NOMO-1 treated with dmso at 0.1 percent for 144 hours (cell line): ENCODE measurements at regions not wholly inside any gene's neighbourhood (a gene's known extent, or its start where the extent isn't known, plus 50 kb on each side); places are given as distances from the start of the nearest gene placed in this dataset.

Experiments
- DNase-seq: peaks from one replicate; lab custom pipeline; 2025; ENCODE audit not compliant: unreplicated experiment; lab: John Stamatoyannopoulos, UW

DNA sequence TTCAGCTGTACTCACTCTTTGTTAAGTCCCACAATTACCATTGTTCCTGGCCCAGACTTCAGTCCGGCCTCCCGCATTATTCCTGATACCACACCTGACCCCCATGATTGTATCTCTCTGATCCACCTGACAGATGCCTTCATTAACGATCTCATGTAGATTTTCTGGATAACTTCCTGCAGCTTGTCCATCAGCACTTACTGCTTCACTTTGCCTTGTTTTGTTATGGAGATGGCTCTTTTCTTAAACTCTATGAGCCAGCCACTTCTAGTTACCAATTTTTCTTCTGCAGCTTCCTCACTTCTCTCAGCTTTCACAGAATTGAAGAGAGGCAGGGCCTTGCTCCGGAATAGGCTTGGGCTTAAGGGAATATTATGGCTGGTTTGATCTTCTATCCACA, 1044.2 kb downstream of the PLOD2 start:
- no peak for DNase-seq

DNA sequence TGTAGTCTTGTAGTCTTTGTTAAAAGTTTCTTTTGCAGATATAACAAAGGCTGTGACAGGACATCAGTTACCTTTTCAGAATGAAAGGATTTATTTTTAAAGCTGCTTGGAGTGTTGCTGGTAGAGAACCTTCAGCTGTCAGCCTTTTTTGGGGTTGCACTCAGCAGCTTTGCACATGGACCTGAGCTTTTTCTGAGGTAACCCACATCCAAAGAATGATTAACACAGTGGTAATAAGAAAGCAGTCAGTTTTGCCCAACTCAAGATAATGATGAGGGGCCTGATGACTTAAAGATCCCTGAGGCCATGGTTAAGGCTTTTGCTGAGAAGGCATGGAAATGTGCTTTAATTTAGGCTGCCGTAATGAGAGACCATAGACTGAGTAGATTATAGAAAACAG, 1042.7 kb downstream of the PLOD2 start:
- no peak for DNase-seq

DNA sequence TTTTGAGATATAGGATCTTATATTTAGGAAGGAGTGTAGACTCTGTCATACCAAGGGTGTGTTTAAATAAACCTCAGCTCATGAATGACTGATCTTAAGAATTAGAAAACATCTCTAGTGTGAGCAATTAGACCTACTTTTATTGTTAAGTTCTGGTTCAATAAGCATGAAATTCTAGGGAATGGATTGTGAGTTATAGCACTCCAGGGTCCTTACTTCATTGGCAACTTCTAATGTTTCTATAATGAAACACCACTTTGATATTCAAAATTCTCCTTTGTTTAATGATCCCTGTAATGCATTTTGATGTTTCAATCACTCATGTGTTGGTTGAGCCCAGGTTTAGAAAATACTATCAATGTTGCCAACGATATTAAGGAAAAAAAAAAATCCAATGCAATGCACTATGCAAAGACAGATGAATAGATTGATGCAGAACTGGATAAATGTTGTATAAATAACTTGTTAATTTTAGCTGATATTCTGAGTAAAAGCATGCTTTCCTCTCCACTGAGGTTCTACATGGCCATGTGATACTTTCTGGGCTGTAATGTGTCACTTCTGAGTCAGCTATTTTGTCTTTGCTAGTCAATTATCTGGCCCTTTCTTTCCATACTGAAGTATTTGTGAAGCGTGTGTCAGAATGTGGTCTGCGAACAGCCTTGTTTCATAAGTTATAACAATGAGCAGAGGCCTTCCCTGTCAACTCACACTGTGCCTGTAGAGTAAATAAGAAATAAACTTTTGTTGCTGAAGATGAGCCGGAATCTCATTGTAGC, 1035.9 kb downstream of the PLOD2 start:
- DNase-seq, result no peak

DNA sequence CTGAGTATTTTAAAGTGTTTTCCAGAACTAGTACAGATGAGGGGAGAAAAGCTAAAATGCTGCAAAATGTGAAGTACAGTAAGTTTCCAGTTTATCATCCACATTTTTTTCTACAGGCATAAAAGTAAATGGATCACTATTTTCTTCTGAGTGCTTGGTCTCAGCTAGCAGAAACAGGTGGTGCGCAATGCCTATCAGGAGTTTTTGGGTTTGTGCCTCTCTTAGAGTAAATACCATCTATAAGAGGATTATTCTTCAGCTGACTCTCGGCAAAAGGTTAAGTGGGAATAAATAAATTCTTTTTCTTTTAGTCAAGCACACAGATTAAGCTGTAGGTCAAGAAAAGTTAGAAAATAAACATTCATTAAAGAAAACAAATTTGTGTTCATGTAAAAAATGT, 1027.7 kb downstream of the PLOD2 start:
- DNase-seq, result no peak

DNA sequence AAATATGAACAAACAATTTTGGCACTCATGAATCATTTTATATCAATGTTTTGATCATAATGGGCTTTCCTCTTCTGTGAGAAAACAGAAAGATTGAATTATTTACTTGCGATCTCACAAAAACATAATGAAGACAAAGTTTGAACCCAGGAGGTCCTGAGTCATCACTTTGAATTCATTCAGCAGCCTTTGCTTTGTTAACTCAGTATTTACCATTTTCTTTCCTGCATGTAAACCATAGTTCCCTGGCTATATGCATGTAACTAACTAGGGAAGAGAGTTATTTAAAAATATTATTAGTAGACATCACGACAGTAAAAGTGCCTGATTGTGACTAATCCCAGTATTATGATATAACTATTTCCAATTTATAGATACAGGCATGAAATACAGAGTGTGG, 1026.2 kb downstream of the PLOD2 start:
- DNase-seq, result no peak

DNA sequence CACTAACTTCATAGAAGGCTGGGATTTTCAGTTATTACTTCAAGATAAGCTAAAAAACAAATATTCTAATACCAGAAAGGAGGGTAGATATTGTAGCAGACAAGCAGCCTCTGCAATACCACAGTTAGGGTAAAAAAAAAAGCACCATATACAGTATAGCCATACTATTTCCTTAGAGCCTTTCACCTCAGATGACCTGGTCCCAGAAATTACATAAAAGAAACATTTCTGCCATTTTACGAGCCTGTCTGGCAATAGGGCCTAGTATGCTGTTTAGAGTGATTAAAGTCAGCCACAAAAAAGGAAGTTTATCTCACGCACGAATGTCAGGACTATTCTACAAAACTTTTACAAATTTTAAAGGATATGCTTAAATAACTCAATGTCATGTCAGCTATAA, 1016.6 kb downstream of the PLOD2 start:
- peak; percentile 76 for DNase-seq

DNA sequence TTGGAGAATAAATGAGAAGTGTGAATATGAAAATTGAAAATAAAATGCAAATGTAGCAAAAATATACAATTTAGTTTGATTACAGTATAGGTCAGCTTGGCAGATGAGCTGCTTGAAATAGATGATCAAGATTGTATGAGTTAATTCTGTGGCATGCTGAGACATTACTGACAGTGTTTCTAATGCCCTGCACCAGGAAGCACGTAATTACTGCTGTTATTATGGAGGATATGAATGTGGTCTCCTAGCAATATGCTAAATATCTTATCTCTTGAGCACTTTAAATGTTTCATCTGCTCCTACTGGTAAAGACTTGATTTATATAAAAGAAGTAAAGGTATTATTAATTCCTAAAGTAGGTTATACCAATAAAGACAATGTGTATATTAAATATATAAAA, 1015.5 kb downstream of the PLOD2 start:
- DNase-seq, result peak; percentile 18

DNA sequence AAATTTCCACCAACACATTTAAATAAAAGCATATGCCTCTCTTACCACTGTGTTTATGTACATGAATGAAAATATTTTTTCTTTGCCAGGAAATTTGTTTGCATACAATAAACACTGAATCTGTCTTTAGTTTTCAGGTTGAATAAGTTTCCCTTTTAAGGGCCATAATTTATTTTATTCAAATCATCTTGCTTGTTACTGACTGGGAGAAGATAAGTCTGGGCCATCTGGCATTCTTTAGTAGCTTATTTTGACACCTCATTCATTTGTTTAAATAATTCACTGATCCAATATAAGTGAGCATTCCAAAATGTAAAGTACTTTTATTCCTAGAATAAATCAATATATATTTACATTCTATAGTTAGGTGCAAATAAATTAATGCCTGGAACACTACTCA, 1001.3 kb downstream of the PLOD2 start:
- DNase-seq, result no peak

DNA sequence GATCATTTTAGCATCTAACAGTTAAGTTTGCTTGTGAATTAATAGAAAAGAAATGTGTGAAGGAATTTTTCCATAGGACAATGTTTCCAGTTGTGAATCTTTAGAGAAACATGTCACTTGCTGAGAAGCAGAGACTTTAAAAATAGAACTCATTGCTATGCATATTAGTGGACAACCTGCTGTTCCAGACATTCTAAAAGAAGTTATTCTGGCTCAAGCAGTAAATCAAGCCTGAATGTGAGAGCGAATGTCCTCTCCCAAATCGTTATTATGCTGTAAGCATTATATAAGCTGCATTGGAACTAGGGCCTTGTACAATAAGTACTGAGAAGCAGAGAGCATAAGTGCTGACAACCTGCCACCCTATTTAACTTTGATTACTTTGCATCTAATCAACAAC, 990.9 kb downstream of the PLOD2 start:
- no peak for DNase-seq

DNA sequence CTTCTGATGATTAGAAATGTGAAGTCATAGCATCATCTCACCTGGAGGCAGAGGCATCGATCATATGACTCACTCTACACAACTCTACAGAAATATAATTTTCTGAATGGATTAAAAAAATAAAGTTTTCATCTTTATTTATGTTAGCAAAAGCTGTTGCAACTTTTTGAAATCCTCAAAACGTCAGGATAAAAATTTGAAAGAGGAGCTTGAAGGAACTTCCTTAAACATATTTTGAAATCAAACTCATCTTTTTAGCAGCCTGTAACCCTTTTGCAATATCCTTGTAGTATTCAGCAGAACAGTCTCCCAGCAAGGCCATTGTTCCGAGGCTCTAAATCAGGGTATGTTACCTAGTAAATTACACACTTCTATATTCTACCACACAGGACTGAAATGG, 985.4 kb downstream of the PLOD2 start:
- DNase-seq, result peak; percentile 55

DNA sequence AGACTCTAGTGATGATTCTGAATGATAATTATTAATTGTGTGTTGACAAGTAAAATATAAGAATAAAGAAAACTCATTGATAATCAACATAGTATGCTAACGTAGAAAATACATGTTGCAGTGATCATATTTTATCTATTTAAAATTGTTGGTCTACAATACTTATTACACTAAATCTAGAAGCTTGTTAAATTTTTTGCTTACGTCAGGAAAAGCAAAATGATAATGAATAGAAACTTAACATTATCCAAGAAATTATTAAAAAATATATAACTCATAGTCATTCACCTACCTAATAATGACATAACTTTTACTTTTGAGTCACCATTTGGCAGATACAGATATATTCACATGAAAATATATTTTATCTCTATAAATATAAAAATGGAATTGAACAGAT, 984.1 kb downstream of the PLOD2 start:
- DNase-seq, result no peak

DNA sequence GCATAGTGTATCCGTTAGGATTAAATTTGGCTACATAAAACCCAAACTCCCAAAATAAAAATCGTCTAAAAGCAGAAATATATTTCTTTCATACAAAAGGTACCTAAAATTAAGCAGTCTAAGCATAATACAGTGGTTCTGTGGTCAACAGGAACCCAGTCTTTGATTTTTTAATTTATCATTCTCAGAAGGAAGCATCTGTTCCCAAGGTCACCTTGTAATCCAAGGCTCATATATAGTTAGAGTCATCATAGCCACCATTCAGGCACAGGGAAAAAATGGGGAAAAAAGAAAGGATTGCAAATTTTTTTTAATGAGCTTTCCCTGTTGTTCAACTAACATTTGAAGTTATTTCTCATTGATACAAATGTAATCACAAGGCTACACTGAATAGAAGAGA, 983.2 kb downstream of the PLOD2 start:
- no peak for DNase-seq

DNA sequence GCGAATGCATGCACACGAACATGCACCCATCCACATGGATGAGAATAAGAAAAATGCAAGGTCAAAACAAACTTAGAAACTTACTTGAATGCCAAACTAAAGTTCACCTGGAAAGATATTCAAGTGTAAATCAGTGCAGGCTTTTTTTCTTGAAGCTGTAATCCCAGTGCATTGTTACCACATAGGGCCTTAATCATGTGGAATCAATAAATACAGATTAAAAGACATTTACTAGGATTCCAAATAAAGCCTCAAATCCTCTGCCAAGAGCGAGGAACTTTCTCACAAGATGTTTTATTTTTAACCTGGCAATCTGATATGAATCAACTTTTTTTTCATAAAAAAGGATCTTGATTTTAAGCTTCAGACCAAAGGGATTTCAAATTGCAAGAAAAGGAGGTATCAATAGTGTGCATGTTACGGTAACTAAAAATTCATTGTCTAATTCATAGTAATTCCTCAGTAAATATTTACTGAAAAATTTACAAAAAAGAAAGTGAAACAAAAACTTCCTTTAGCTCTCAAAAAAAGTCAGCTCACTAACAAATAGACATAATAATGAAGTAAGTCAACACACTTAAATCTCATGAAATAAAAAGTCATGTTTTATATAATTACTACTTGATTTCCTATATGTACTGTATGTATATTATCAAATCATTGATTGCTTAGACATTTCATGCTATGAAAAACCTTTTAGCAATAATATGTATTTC, 978.6 kb downstream of the PLOD2 start:
- DNase-seq, result no peak

DNA sequence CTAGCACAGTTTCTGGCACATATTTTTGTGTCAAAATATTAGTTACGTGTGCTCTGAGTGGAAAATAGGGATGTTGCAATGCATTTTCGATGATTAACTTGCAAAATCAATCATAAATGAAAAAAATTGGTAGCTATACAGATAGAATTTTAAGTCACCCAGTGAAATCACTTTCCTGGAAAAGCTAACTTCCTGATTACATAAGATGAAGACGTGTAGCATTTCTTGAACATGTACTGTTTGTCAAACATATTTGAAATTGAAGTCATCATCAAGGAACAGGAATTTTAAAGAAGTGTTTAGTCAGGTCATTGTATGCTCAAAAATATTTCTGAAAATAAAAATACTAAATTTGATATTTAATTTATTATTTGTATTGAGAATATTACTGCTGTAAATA, 977.7 kb downstream of the PLOD2 start:
- DNase-seq, result no peak

DNA sequence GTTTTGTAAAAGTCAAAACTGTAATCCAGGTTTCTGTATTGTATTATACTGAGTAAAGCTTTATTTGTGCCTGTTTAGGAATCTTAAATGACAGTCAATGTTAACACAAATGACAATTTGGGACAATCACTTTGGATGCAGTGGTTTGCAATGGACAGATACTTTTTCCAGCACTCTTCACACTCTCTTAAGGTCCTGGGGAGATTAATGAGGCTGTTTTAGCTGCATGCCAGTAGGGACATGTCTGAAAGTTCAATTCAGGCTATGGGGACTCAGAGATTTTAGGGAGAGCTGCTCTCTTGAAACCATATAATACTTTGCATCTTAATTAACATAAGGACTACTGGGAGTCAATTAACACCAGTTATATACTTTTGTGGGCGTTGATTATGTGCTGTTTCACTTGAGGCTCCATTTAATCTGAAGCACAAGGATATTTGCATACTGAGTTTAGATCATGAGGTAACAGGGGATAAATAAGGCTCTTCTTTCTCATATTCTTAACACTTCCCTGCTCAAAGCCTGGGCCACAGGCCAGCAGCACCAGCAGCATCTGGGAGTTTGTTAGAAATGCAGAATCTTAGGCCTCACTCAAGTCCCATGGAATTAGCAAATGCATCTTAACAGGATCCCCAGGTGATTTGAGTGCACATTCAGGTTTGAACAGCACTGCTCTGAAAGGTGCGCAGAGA, 972.8 kb downstream of the PLOD2 start:
- no peak for DNase-seq

DNA sequence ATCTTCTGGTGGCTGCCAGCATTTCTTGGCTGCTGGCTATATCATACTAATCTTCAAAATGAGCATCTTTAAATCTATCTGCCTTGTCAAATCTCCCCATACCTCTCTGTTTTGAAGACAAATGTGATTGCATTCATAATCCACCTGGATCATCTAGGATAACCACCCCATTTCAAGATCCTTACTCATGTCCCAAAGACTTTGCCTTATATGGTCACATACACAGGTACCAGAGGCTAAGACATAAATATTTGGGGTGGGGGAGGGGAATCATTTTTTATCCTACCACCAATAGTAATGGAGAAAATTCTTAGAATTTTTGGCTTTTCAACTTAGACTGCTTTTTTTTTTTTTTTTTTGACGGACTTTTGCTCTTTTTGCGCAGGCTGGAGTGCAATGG, 970.8 kb downstream of the PLOD2 start:
- no peak for DNase-seq

DNA sequence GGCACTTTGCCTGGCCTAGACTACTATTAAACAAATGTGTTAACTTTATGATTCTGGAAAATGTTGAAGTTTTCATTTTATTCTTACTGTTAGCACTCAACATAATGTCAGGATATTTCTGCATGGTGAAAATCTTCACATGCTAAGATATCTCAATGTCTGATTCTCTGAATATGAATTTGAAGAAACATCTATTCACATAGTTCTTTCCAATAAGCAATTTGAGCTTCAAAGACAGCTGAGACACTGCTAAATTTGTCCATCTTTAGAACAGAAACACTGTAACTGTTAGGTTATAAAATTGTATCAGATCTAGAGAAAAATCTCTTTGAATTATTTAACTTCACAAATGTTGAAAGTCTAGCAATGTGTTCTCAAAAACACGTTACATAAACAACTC, 970.2 kb downstream of the PLOD2 start:
- DNase-seq, result no peak

DNA sequence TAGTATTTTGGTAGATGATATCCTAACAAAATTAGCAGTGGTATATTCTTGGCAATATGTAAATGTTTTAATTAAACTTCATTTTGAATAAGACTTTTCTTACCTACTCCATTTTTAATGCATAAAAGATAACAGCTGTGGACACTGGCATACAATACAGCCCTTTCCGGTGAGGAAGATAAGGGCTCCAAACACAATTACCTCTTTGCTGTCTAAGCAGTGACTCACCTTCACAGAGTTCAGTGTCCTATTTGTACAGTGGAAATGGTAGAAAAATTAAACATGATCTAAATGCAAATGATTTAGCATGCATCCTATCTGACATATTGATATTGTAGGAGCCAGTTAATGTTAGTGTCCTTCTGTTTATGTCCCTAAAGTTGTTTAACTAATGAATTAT, 969.4 kb downstream of the PLOD2 start:
- no peak for DNase-seq

DNA sequence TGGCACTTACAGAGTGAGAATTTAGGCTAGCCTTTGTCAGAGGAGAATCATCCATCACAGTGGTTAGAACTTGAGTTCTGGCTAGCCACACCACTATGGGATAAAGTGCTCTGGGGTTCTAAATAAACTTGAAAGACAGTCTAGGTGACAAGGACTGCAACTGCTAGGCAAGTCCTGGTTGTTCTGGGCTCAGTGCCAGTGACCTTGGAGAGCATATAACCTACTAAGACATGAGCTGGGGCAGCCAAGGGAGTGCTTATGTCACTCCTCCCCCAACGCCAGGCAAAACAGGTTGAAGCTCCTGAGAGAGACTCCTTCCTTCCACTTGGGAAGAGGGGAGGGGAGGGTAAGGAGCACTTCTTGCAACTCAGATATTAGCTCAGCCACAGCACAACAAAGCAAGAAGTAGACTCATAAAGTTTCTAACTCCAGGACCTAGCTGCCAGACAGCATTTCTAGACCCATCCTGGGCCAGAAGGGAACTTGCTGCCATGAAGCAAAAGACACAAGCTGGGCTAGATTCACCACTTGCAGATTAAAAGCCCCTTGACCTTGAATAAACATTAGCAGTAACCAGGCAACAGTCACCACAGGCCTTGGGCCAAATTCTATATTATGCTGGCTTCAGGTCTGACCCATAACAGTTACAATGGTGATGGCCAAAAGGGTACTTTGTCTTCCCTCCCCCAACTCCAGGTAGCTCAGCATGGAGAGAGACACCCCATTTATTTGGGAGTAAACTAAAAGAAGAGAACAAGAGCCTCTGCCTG, 963.7 kb downstream of the PLOD2 start:
- DNase-seq, result no peak

DNA sequence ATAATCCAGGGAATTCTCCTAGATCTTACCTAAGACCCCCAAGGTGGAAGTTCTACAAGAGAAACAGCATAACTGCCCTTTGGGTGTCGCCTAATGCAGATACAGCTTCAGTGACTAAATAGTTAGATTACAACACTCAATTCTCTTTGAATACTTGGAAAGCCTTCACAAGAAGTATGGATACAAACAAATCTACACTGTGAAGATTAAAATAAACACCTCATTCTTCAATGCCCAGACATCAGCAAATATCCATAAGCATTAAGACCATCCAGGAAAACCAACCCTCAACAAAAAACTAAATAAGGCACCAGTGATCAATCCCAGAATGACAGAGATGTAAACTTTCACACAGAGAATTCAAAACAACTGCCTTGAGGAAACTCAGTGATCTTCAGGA, 963.2 kb downstream of the PLOD2 start:
- DNase-seq, result no peak

DNA sequence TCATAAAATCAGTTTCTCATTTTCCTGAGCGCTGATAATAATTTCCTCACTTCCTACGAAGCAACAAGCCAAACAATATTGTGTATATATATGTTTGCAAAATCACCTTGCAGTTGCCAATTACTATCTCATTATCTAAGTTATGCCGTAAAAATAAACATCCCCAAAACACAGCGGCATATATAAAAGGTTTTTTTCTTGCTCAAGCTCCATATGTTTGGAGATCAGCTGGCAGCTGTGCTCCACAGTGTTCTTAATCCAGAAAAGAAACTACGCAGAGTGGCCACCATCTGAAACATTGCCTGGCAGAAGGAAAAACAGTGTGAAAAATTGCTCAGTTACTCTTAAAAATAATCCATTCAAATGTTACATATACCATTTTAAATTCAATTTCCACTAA, 951.4 kb downstream of the PLOD2 start:
- no peak for DNase-seq
